HG03460 (cell line): ENCODE measurements at regions not wholly inside any gene's neighbourhood (a gene's known extent, or its start where the extent isn't known, plus 50 kb on each side); places are given as distances from the start of the nearest gene placed in this dataset.
"Not testable (repeated sequence)": the region's sequence is repeated elsewhere in the genome, so short reads cannot be mapped to it uniquely, and the experiment has no call there.

Source experiments
- ATAC-seq: cut with Tn5 transposase; IDR thresholded peaks from one replicate; pipeline ENCODE4 v1.9.1; 2021; ENCODE audit not compliant: unreplicated experiment

GRCh38 chr18:59971871-59972428, 72.2 kb downstream of the PMAIP1 start:
- ATAC-seq, result no peak

- ATAC-seq, result peak; percentile 76
These were observed 71.3 kb downstream of the PMAIP1 start for GRCh38 chr18:59971144-59971543.

- ATAC-seq, result not testable (repeated sequence)
These were observed 69.8 kb downstream of the PMAIP1 start for GRCh38 chr18:59969477-59970028.

- ATAC-seq, result no peak
These were observed 68.8 kb downstream of the PMAIP1 start for GRCh38 chr18:59968583-59968982.

- no peak for ATAC-seq
These were observed 68.1 kb downstream of the PMAIP1 start for GRCh38 chr18:59967878-59968277.

- no peak for ATAC-seq
These were observed 67.1 kb downstream of the PMAIP1 start for GRCh38 chr18:59966913-59967312.

GRCh38 chr18:59963229-59963628, 63.4 kb downstream of the PMAIP1 start:
- no peak for ATAC-seq

- ATAC-seq, result peak; percentile 82
These were observed 61.3 kb downstream of the PMAIP1 start for GRCh38 chr18:59961070-59961469.

- ATAC-seq, result no peak
These were observed 60.5 kb downstream of the PMAIP1 start for GRCh38 chr18:59960272-59960671.

- ATAC-seq, result no peak
These were observed 59.8 kb downstream of the PMAIP1 start for GRCh38 chr18:59959606-59960005.

- no peak for ATAC-seq
These were observed 59.3 kb downstream of the PMAIP1 start for GRCh38 chr18:59959073-59959472.

- ATAC-seq, result no peak
These were observed 58.2 kb downstream of the PMAIP1 start for GRCh38 chr18:59957957-59958356.

- ATAC-seq, result no peak
These were observed 55.0 kb downstream of the PMAIP1 start for GRCh38 chr18:59954755-59955156.

GRCh38 chr18:59954241-59954640, 54.4 kb downstream of the PMAIP1 start:
- no peak for ATAC-seq
